ENCODE measurements at regions not wholly inside any gene's neighbourhood (a gene's known extent, or its start where the extent isn't known, plus 50 kb on each side); places are given as distances from the start of the nearest gene placed in this dataset.

DNA sequence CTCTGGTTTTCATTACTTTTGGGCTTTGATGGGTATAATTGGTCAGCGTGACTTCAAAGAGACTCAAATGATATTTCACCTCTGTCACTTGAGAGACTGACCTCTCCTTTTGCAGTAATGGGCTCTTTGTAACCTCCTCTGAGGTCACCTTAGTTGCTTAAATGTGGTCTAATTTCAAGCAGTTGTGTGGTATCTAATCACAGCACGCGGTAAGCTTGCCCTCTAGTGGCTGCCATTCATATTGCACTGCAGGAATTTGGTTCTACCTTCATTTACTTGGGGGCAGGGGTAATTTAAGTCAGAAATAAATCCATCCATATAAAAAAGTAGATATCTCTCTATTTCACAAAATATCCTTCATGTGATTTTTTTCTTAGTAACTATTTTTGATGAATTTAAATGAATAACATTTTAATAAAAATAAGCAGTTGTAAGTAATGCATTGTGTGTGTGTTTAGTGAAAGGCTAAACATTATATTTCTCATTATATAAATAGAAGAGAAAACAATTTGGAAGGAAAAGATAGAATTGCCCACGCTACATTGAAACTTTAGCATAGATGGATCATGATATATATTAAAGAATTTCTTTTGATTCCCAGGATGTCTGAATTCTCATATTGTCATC lies 55.0 kb upstream of the ANO3 start:
- peak; percentile 85 for DNase-seq

DNA sequence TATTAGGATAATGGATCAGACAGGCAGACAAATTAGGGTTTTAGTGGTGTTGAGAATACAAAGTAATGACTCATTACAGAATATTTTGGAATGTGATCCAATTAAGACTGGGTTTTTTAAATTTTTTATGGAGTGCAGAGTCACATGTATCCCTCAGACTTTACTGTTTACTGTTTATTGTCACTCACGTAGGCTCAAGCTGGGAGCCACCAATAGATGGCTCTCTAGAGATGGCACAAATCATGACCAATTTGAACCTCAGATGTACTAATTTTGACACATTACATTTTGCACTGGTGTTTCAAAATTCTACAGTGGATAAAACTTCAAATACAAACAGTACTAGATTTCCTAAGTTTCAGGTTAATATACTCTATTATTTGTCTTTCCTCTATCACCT lies 53.6 kb upstream of the ANO3 start:
- no peak for DNase-seq
